HG02938 (cell line): ENCODE measurements at regions not wholly inside any gene's neighbourhood (a gene's known extent, or its start where the extent isn't known, plus 50 kb on each side); places are given as distances from the start of the nearest gene placed in this dataset.
"Not testable (repeated sequence)": the region's sequence is repeated elsewhere in the genome, so short reads cannot be mapped to it uniquely, and the experiment has no call there.

Experiments used
- ATAC-seq: cut with Tn5 transposase; IDR thresholded peaks from one replicate; pipeline ENCODE4 v1.9.1; 2021; ENCODE audit warnings: mild to moderate bottlenecking, moderate library complexity; ENCODE audit not compliant: unreplicated experiment

GRCh38 chr4:26233350-26233749 is 87.5 kb upstream of the RBPJ start:
- no peak for ATAC-seq

GRCh38 chr4:26235500-26235899 is 85.3 kb upstream of the RBPJ start:
- no peak for ATAC-seq

- ATAC-seq = no peak
Observed at GRCh38 chr4:26237916-26238315, 82.9 kb upstream of the RBPJ start.

- ATAC-seq = no peak
Observed at GRCh38 chr4:26238426-26238777, 82.4 kb upstream of the RBPJ start.

- ATAC-seq = no peak
Observed at GRCh38 chr4:26238778-26239679, 81.8 kb upstream of the RBPJ start.

GRCh38 chr4:26239801-26240200 is 81.0 kb upstream of the RBPJ start:
- ATAC-seq = no peak

GRCh38 chr4:26241179-26241578 is 79.6 kb upstream of the RBPJ start:
- ATAC-seq = no peak

GRCh38 chr4:26242451-26242850 is 78.4 kb upstream of the RBPJ start:
- no peak for ATAC-seq

GRCh38 chr4:26244138-26244537 is 76.7 kb upstream of the RBPJ start:
- not testable (repeated sequence) for ATAC-seq

- no peak for ATAC-seq
Observed at GRCh38 chr4:26248647-26249046, 72.2 kb upstream of the RBPJ start.

- ATAC-seq = peak; percentile 56
Observed at GRCh38 chr4:26252349-26253025, 68.3 kb upstream of the RBPJ start.

GRCh38 chr4:26253968-26254367 is 66.8 kb upstream of the RBPJ start:
- ATAC-seq = no peak

- ATAC-seq = no peak
Observed at GRCh38 chr4:26255989-26256388, 64.8 kb upstream of the RBPJ start.

- ATAC-seq = not testable (repeated sequence)
Observed at GRCh38 chr4:26257444-26257843, 63.4 kb upstream of the RBPJ start.

- ATAC-seq = peak; percentile 70
Observed at GRCh38 chr4:26257850-26258249, 63.0 kb upstream of the RBPJ start.

GRCh38 chr4:26260571-26260970 is 60.2 kb upstream of the RBPJ start:
- no peak for ATAC-seq

GRCh38 chr4:26261405-26261804 is 59.4 kb upstream of the RBPJ start:
- no peak for ATAC-seq

GRCh38 chr4:26263165-26263564 is 57.6 kb upstream of the RBPJ start:
- ATAC-seq = no peak

GRCh38 chr4:26264109-26264508 is 56.7 kb upstream of the RBPJ start:
- ATAC-seq = no peak

- no peak for ATAC-seq
Observed at GRCh38 chr4:26267087-26267486, 53.7 kb upstream of the RBPJ start.

- ATAC-seq = no peak
Observed at GRCh38 chr4:26268246-26268645, 52.6 kb upstream of the RBPJ start.

GRCh38 chr4:26269038-26269437 is 51.8 kb upstream of the RBPJ start:
- ATAC-seq = no peak
